ENCODE measurements at regions not wholly inside any gene's neighbourhood (a gene's known extent, or its start where the extent isn't known, plus 50 kb on each side); places are given as distances from the start of the nearest gene placed in this dataset.

- no peak for TF ChIP-seq CTCF (IDR thresholded peaks at IDR 0.05)
- TF ChIP-seq EZH2 (IDR thresholded peaks at IDR 0.05), result no peak
Observed at GRCh38 chr1:199297887-199298286, 659.0 kb downstream of the PTPRC start.

All from neural progenitor cell (in vitro differentiated cells).